Endodermal cell (in vitro differentiated cells): ENCODE measurements at regions not wholly inside any gene's neighbourhood (a gene's known extent, or its start where the extent isn't known, plus 50 kb on each side); places are given as distances from the start of the nearest gene placed in this dataset.

ENCODE experiments used
- DNase-seq: peaks from one replicate; pipeline ENCODE4 v3.0.0-alpha.2; 2017
- H3K27ac ChIP-seq: 2 replicates; pipeline ENCODE4 v1.5.1; 2013; ENCODE audit warnings: mild to moderate bottlenecking, low read depth, low read length, moderate library complexity
- H3K27me3 ChIP-seq: 2 replicates; pipeline ENCODE4 v1.6.1; 2013; ENCODE audit warnings: mild to moderate bottlenecking, low read length, moderate library complexity; ENCODE audit not compliant: insufficient read depth, control insufficient read depth, poor library complexity, severe bottlenecking
- H3K36me3 ChIP-seq: 2 replicates; pipeline ENCODE4 v1.7.0; 2013; ENCODE audit warnings: mild to moderate bottlenecking, low read length, moderate library complexity; ENCODE audit not compliant: control insufficient read depth, insufficient read depth
- H3K4me1 ChIP-seq: one replicate; pipeline ENCODE4 v1.7.0; 2013; ENCODE audit warnings: low read length; ENCODE audit not compliant: control insufficient read depth, insufficient read depth
- H3K4me3 ChIP-seq: 2 replicates; pipeline ENCODE4 v1.5.1; 2013; ENCODE audit warnings: mild to moderate bottlenecking, low read length, moderate library complexity
- H3K9ac ChIP-seq: 2 replicates; pipeline ENCODE4 v1.6.1; 2013; ENCODE audit warnings: mild to moderate bottlenecking, low read length, moderate library complexity; ENCODE audit not compliant: poor library complexity, severe bottlenecking; ENCODE audit errors: extremely low read depth
- H3K9me3 ChIP-seq: 2 replicates; pipeline ENCODE4 v1.6.1; 2013; ENCODE audit warnings: mild to moderate bottlenecking, low read length, moderate library complexity; ENCODE audit not compliant: control insufficient read depth
- H3K27ac Mint-ChIP-seq: 2 replicates; pipeline ENCODE4 v1.8.0; 2020; ENCODE audit warnings: mixed read lengths
- H3K27me3 Mint-ChIP-seq: 2 replicates; pipeline ENCODE4 v1.8.0; 2021; ENCODE audit warnings: mild to moderate bottlenecking, mixed read lengths; ENCODE audit not compliant: insufficient read depth
- H3K36me3 Mint-ChIP-seq: 2 replicates; pipeline ENCODE4 v1.8.0; 2020; ENCODE audit warnings: low read depth, mixed read lengths
- H3K4me1 Mint-ChIP-seq: 2 replicates; pipeline ENCODE4 v1.8.0; 2020; ENCODE audit warnings: mixed read lengths
- H3K4me3 Mint-ChIP-seq: 2 replicates; pipeline ENCODE4 v1.8.0; 2020; ENCODE audit warnings: mild to moderate bottlenecking, moderate library complexity, mixed read lengths
- H3K9me3 Mint-ChIP-seq: 2 replicates; pipeline ENCODE4 v1.8.0; 2020; ENCODE audit warnings: mild to moderate bottlenecking, mixed read lengths
- TF ChIP-seq, protein P1 (sequence below): fragments of 200-600 bp; sonication (generic); conservative IDR thresholded peaks from 2 replicates; pipeline ENCODE4 v1.5.0; 2021; ENCODE audit warnings: antibody characterized with exemption, mild to moderate bottlenecking

DNA sequence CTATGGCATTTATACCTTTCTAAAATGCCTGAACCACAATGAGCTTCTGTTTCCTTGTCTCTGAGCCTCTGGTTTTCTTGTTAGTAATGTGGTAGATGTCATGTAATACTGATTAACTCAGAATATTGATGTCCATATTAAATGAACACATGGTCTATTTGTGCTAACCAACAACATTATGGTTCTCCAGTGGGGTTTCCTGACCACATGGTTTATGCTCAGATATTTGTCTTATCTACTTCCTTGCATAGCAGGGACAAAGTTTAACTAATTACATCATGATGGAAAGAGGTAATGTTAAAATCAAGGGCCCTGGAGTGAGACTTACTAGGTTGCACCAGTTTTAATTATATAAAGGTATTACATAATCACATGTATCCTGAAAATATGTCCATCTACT, 62.6 kb upstream of the SCN10A start:
- no peak overlapping the region for H3K27ac ChIP-seq
- no peaks in the 10 kb centered on the region for H3K9me3 Mint-ChIP-seq

More for the DNA sequence above, 62.6 kb upstream of the SCN10A start:
- TF ChIP-seq, protein P1, sequence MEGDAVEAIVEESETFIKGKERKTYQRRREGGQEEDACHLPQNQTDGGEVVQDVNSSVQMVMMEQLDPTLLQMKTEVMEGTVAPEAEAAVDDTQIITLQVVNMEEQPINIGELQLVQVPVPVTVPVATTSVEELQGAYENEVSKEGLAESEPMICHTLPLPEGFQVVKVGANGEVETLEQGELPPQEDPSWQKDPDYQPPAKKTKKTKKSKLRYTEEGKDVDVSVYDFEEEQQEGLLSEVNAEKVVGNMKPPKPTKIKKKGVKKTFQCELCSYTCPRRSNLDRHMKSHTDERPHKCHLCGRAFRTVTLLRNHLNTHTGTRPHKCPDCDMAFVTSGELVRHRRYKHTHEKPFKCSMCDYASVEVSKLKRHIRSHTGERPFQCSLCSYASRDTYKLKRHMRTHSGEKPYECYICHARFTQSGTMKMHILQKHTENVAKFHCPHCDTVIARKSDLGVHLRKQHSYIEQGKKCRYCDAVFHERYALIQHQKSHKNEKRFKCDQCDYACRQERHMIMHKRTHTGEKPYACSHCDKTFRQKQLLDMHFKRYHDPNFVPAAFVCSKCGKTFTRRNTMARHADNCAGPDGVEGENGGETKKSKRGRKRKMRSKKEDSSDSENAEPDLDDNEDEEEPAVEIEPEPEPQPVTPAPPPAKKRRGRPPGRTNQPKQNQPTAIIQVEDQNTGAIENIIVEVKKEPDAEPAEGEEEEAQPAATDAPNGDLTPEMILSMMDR: no peak
- Histone ChIP-seq H3K27me3 (no peaks in the 10 kb centered on the region), H3K4me1 (no peaks in the 10 kb centered on the region), H3K9ac (no peak overlapping the region), H3K9me3 (no peaks in the 10 kb centered on the region), H3K36me3 (no peaks in the 10 kb centered on the region), H3K4me3 (no peak overlapping the region)
- H3K27me3 Mint-ChIP-seq: peaks cover 4% of the 10 kb centered on the region
- no peak for DNase-seq
- H3K4me3 Mint-ChIP-seq: no peak overlapping the region
- H3K4me1 Mint-ChIP-seq: no peaks in the 10 kb centered on the region
- H3K36me3 Mint-ChIP-seq: no peaks in the 10 kb centered on the region
- H3K27ac Mint-ChIP-seq: no peak overlapping the region
